SU-DHL-6 (cell line): ENCODE measurements at regions not wholly inside any gene's neighbourhood (a gene's known extent, or its start where the extent isn't known, plus 50 kb on each side); places are given as distances from the start of the nearest gene placed in this dataset.

ENCODE experiments used
- H2AFZ ChIP-seq: fragments of 200-600 bp; sonication (generic); 2 replicates; pipeline ENCODE4 v1.6.1; 2014; ENCODE audit warnings: low read depth, mild to moderate bottlenecking, moderate library complexity, mixed read lengths, antibody characterized with exemption, low read length; ENCODE audit not compliant: severe bottlenecking
- H3F3A ChIP-seq: fragments of 200-600 bp; shearing (Covaris generic); 2 replicates; pipeline ENCODE4 v1.6.0; 2016; ENCODE audit warnings: antibody characterized with exemption, mild to moderate bottlenecking; ENCODE audit not compliant: insufficient read depth
- H3K27ac ChIP-seq: fragments of 200-600 bp; sonication (generic); 2 replicates; pipeline ENCODE4 v1.5.1; 2016; ENCODE audit warnings: low read depth, mild to moderate bottlenecking, low read length, moderate library complexity, mixed read lengths
- H3K27me3 ChIP-seq: fragments of 200-600 bp; sonication (generic), shearing (Covaris generic); 2 replicates; pipeline ENCODE4 v1.6.0; 2014; ENCODE audit warnings: mild to moderate bottlenecking, low read length
- H3K36me3 ChIP-seq: fragments of 200-600 bp; sonication (generic); 2 replicates; pipeline ENCODE4 v1.6.1; 2014; ENCODE audit warnings: mild to moderate bottlenecking, low read length, mixed read lengths
- H3K4me2 ChIP-seq: fragments of 300-600, 200-600 bp; shearing (Covaris generic), sonication (generic); 2 replicates; pipeline ENCODE4 v1.6.0; 2014; ENCODE audit warnings: low read length, low read depth, mild to moderate bottlenecking; ENCODE audit not compliant: poor library complexity, severe bottlenecking
- H3K4me3 ChIP-seq: fragments of 200-600 bp; sonication (generic); 2 replicates; pipeline ENCODE4 v1.5.1; 2014; ENCODE audit warnings: antibody characterized with exemption, low read length, mild to moderate bottlenecking, mixed read lengths; ENCODE audit not compliant: insufficient read depth, poor library complexity, severe bottlenecking
- H3K79me2 ChIP-seq: fragments of 200-600 bp; sonication (generic); 2 replicates; pipeline ENCODE4 v1.6.1; 2014; ENCODE audit warnings: mild to moderate bottlenecking, low read length, moderate library complexity; ENCODE audit not compliant: insufficient read depth
- H3K9ac ChIP-seq: fragments of 200-600 bp; sonication (generic); 2 replicates; pipeline ENCODE4 v1.7.0; 2014; ENCODE audit warnings: mild to moderate bottlenecking, low read length
- H3K9me2 ChIP-seq: fragments of 200-600 bp; sonication (generic); replicated peaks from 2 replicates; pipeline ENCODE4 v1.6.1; 2014; ENCODE audit warnings: low read length; ENCODE audit not compliant: insufficient read depth
- H3K9me3 ChIP-seq: fragments of 200-600 bp; sonication (generic); 2 replicates; pipeline ENCODE4 v1.6.1; 2014; ENCODE audit warnings: low read length, mixed read lengths; ENCODE audit not compliant: insufficient read depth
- H4K20me1 ChIP-seq: fragments of 200-600 bp; sonication (generic); 2 replicates; pipeline ENCODE4 v1.6.1; 2014; ENCODE audit warnings: low read depth, mild to moderate bottlenecking, antibody characterized with exemption, low read length, moderate library complexity, mixed read lengths
- EZH2phosphoT487 ChIP-seq: fragments of 200-600 bp; sonication (generic), shearing (Covaris generic); conservative IDR thresholded peaks from 2 replicates; pipeline ENCODE4 v1.6.1; 2018; ENCODE audit warnings: mild to moderate bottlenecking, antibody characterized with exemption, low read length, moderate library complexity, mixed read lengths
- TF ChIP-seq, protein P1 (sequence below): fragments of 200-600 bp; sonication (generic); IDR thresholded peaks from one replicate; pipeline ENCODE4 v1.5.1; 2017; ENCODE audit warnings: antibody characterized with exemption, mild to moderate bottlenecking, low read length, moderate library complexity; ENCODE audit not compliant: insufficient read depth, poor library complexity, severe bottlenecking

DNA sequence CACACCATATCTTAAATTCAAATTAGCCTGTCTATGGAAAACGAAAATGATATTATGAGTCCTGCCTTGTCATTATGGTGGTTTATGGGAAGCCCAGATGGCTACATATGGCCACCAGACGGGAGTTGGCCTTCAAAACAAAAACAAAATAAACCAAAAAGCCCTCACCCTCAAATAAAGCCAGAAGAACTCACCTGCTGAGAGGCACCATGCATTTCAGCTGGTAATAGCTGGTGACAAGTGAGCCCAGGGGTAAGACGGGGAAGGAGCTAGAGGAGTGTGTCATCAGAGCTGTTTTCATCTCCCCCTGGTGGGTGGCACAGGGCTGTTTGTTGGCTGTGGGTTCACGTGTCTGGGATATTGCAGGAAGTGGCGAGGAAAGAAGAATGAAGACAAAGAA lies 152.9 kb downstream of the EFNB2 start:
- H2AFZ ChIP-seq, result no peak overlapping the region
- H4K20me1 ChIP-seq, result no peaks in the 10 kb centered on the region
- no peaks in the 10 kb centered on the region for H3K27me3 ChIP-seq
- no peaks in the 10 kb centered on the region for H3K9me2 ChIP-seq
- H3K4me2 ChIP-seq, result no peak overlapping the region
- no peaks in the 10 kb centered on the region for H3K79me2 ChIP-seq
- H3K36me3 ChIP-seq, result no peaks in the 10 kb centered on the region
- no peaks in the 10 kb centered on the region for H3F3A ChIP-seq
- TF ChIP-seq, protein P1, sequence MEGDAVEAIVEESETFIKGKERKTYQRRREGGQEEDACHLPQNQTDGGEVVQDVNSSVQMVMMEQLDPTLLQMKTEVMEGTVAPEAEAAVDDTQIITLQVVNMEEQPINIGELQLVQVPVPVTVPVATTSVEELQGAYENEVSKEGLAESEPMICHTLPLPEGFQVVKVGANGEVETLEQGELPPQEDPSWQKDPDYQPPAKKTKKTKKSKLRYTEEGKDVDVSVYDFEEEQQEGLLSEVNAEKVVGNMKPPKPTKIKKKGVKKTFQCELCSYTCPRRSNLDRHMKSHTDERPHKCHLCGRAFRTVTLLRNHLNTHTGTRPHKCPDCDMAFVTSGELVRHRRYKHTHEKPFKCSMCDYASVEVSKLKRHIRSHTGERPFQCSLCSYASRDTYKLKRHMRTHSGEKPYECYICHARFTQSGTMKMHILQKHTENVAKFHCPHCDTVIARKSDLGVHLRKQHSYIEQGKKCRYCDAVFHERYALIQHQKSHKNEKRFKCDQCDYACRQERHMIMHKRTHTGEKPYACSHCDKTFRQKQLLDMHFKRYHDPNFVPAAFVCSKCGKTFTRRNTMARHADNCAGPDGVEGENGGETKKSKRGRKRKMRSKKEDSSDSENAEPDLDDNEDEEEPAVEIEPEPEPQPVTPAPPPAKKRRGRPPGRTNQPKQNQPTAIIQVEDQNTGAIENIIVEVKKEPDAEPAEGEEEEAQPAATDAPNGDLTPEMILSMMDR, result no peak
- no peak for TF ChIP-seq EZH2phosphoT487
- no peaks in the 10 kb centered on the region for H3K9me3 ChIP-seq
- no peak overlapping the region for H3K4me3 ChIP-seq
- H3K27ac ChIP-seq, result no peak overlapping the region
- no peak overlapping the region for H3K9ac ChIP-seq

DNA sequence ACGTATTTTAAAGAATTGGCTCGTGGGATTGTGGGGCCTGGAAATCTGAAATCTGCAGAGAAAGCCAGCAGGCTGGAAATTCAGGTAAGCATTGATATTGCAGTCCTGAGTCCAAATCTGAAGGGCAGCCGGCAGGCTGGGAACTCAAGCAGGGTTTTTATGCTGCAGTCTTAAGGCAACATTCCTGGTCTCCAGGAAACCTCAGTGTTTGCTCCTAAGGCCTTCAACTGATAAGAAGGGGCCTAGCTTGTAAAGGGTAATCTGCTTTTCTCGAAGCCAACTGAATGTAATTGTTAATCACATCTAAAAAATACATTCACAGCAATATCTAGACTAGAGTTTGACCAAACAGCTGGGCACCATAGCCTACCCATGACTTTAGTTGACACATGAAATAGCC lies 154.4 kb downstream of the EFNB2 start:
- Histone ChIP-seq H3K4me3 (no peak overlapping the region), H3K27me3 (no peaks in the 10 kb centered on the region), H3K79me2 (no peaks in the 10 kb centered on the region), H2AFZ (no peak overlapping the region), H3K27ac (no peak overlapping the region), H3K9me2 (no peaks in the 10 kb centered on the region), H3K9ac (no peak overlapping the region), H4K20me1 (no peaks in the 10 kb centered on the region), H3F3A (no peaks in the 10 kb centered on the region), H3K4me2 (no peak overlapping the region), H3K9me3 (no peaks in the 10 kb centered on the region), H3K36me3 (no peaks in the 10 kb centered on the region)
- TF ChIP-seq EZH2phosphoT487, result no peak
- TF ChIP-seq, protein P1, result no peak

DNA sequence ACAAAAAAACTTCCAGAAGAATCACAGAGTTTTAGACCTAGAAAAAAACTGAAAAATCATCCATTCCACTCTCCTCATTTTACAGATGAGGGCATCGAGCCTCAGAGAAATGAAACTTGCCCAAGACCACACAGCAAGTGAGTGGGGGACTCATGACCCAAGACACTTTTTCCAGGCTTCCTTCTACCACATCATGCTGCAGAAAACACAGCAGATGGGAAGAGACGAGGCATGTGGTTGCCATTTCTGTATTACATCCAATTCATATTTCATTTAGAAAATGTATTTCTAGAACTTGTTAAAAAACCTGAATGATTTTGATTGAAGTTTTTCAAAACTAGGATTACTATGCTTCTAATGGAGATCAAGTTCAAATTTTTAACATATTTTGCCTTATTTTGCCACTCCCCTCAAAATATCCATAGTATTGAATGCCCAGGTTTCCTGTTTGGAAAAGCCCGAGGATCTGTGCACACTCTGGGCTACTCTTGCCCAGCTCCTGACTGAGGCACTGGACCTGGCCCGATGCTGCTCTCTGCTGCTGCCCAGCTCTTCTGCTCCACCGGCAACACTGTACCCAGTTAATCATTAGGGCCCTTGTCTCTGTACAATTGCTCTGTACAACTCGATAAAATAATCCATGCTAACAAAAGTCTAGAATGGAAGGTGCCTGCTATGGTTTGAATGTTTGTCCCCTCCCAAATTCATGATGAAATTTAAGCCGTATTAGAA lies 157.4 kb downstream of the EFNB2 start:
- no peaks in the 10 kb centered on the region for H3K9me3 ChIP-seq
- H3F3A ChIP-seq, result no peaks in the 10 kb centered on the region
- no peak for TF ChIP-seq EZH2phosphoT487
- TF ChIP-seq, protein P1, result no peak
- H2AFZ ChIP-seq, result no peak overlapping the region
- no peak overlapping the region for H3K4me2 ChIP-seq
- H3K4me3 ChIP-seq, result no peak overlapping the region
- no peaks in the 10 kb centered on the region for H3K36me3 ChIP-seq
- H3K79me2 ChIP-seq, result no peaks in the 10 kb centered on the region
- H3K9ac ChIP-seq, result no peak overlapping the region
- no peak overlapping the region for H3K27ac ChIP-seq
- H3K27me3 ChIP-seq, result no peaks in the 10 kb centered on the region
- H4K20me1 ChIP-seq, result no peaks in the 10 kb centered on the region
- H3K9me2 ChIP-seq, result no peaks in the 10 kb centered on the region
